Ascending aorta (tissue), 2 donors: ENCODE measurements at regions not wholly inside any gene's neighbourhood (a gene's known extent, or its start where the extent isn't known, plus 50 kb on each side); places are given as distances from the start of the nearest gene placed in this dataset.

ENCODE experiments used
- DNase-seq, 2 donors: peaks; one replicate each; pipeline ENCODE4 v3.0.0-alpha.2; 2019; ENCODE audit warnings: low spot score in 2 of 2
- H3K27ac ChIP-seq, 2 donors: fragments of 200-600 bp; sonication (generic); one replicate each; pipeline ENCODE4 v1.5.1; 2016 to 2017; ENCODE audit warnings: mild to moderate bottlenecking in 1 of 2
- H3K27me3 ChIP-seq: fragments of 200-600 bp; sonication (generic); one replicate; pipeline ENCODE4 v1.5.1; 2017
- H3K36me3 ChIP-seq, 2 donors: fragments of 200-600 bp; sonication (generic); one replicate each; pipeline ENCODE4 v1.5.1; 2016
- H3K4me1 ChIP-seq, 2 donors: fragments of 200-600 bp; sonication (generic); one replicate each; pipeline ENCODE4 v1.5.1; 2016 to 2017; ENCODE audit warnings: mild to moderate bottlenecking in 1 of 2
- H3K4me3 ChIP-seq, 2 donors: fragments of 200-600 bp; sonication (generic); one replicate each; pipeline ENCODE4 v1.5.1; 2016 to 2017; ENCODE audit warnings: mild to moderate bottlenecking in 1 of 2
- H3K9me3 ChIP-seq, 2 donors: fragments of 200-600 bp; sonication (generic); one replicate each; pipeline ENCODE4 v1.5.1; 2016
- intact Hi-C: fragments of 100-400 bp; cut with DNase I; formaldehyde crosslinking; loops from one replicate; pipeline ENCODE4 v1.15.1; 2023
- TF ChIP-seq, protein P1 (sequence below), 3 experiments: fragments of 200-600 bp in 2 of 3; fragments of 450-650 bp in 1 of 3; sonication (generic) in 2 of 3; IDR thresholded peaks; one replicate each; pipeline ENCODE4 v1.5.1; 2016 to 2019; ENCODE audit warnings: antibody characterized with exemption in 3 of 3, mild to moderate bottlenecking in 1 of 3, moderate library complexity in 1 of 3

DNA sequence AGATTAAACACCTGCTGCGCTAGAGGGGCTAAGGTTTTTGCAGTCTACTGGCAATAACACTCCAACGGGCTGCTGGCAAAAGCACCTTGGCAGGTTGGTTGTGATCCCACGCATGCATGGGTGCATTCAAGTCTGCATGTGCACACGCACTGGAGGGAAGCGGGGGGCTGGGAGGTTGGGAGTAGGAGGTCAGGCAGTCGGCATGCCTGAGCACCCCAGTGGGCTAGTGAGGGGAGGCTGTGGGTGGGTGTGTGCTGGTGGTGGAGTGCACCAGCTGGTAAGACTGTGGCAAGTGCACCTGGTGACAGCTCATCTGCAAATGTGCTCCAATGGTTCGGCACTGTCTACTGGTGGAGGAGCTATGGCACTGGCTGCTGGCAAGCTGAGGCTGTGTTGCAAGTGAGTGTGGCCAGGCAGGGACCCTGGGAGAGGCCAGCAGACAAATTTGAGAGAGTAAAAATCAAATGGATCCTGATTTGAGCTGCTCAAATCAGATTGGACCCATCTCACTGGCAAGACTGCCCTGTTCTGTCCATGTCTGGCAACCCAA lies 460.6 kb upstream of the DSEL start:
- no peak overlapping the region for H3K4me3 ChIP-seq
- H3K9me3 ChIP-seq = no peaks in the 10 kb centered on the region
- no peaks in the 10 kb centered on the region for H3K4me1 ChIP-seq
- H3K36me3 ChIP-seq = no peaks in the 10 kb centered on the region
- DNase-seq = no peak
- TF ChIP-seq, protein P1, sequence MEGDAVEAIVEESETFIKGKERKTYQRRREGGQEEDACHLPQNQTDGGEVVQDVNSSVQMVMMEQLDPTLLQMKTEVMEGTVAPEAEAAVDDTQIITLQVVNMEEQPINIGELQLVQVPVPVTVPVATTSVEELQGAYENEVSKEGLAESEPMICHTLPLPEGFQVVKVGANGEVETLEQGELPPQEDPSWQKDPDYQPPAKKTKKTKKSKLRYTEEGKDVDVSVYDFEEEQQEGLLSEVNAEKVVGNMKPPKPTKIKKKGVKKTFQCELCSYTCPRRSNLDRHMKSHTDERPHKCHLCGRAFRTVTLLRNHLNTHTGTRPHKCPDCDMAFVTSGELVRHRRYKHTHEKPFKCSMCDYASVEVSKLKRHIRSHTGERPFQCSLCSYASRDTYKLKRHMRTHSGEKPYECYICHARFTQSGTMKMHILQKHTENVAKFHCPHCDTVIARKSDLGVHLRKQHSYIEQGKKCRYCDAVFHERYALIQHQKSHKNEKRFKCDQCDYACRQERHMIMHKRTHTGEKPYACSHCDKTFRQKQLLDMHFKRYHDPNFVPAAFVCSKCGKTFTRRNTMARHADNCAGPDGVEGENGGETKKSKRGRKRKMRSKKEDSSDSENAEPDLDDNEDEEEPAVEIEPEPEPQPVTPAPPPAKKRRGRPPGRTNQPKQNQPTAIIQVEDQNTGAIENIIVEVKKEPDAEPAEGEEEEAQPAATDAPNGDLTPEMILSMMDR (IDR thresholded peaks at IDR 0.05) = no peak
- no peak overlapping the region for H3K27ac ChIP-seq
- intact Hi-C loops = no loop called here
- H3K27me3 ChIP-seq = no peaks in the 10 kb centered on the region

- H3K27me3 ChIP-seq = no peaks in the 10 kb centered on the region
- H3K36me3 ChIP-seq = no peaks in the 10 kb centered on the region
- H3K4me1 ChIP-seq = no peaks in the 10 kb centered on the region
- H3K4me3 ChIP-seq = no peak overlapping the region
- H3K27ac ChIP-seq = no peak overlapping the region
- intact Hi-C loops = no loop called here
- H3K9me3 ChIP-seq = no peaks in the 10 kb centered on the region
- TF ChIP-seq, protein P1 (IDR thresholded peaks at IDR 0.05) = no peak
- DNase-seq = no peak
Measured at GRCh38 chr18:67973916-67974315, 457.4 kb upstream of the DSEL start.

DNA sequence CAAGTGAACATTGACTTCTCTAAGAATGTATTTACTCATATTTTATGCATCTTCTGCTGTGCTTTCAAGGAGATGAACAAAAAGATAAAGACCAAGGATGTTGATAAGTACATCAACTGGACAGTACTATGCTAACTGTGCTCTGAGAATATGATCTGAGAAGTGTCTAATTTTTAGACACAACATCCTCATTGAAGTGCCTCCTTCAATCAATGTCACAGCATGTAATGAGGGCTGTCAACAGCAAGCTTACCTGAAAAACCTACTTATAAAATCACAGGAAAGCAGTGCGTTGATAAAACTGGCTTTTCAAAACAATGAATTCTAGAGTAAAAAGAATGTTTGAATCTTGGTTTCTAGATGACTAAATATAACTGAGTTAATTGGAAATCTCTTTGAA lies 452.9 kb upstream of the DSEL start:
- intact Hi-C loops = no loop called here
- Histone ChIP-seq H3K4me3 (no peak overlapping the region), H3K9me3 (no peaks in the 10 kb centered on the region), H3K4me1 (no peaks in the 10 kb centered on the region), H3K27me3 (no peaks in the 10 kb centered on the region), H3K36me3 (no peaks in the 10 kb centered on the region), H3K27ac (no peak overlapping the region)
- no peak for DNase-seq
- TF ChIP-seq, protein P1 (IDR thresholded peaks at IDR 0.05) = no peak

GRCh38 chr18:67966224-67966623 lies 449.7 kb upstream of the DSEL start:
- Histone ChIP-seq H3K4me3 (no peak overlapping the region), H3K27me3 (no peaks in the 10 kb centered on the region), H3K4me1 (no peaks in the 10 kb centered on the region), H3K27ac (no peak overlapping the region), H3K36me3 (no peaks in the 10 kb centered on the region), H3K9me3 (no peaks in the 10 kb centered on the region)
- DNase-seq = no peak
- TF ChIP-seq, protein P1 (IDR thresholded peaks at IDR 0.05) = no peak
- intact Hi-C loops = no loop called here

- no peak overlapping the region for H3K27ac ChIP-seq
- intact Hi-C loops = no loop called here
- no peaks in the 10 kb centered on the region for H3K27me3 ChIP-seq
- no peak for DNase-seq
- H3K4me3 ChIP-seq = no peak overlapping the region
- no peaks in the 10 kb centered on the region for H3K4me1 ChIP-seq
- H3K36me3 ChIP-seq = no peaks in the 10 kb centered on the region
- TF ChIP-seq, protein P1 (IDR thresholded peaks at IDR 0.05) = no peak
- H3K9me3 ChIP-seq = no peaks in the 10 kb centered on the region
Measured at GRCh38 chr18:67964462-67964861, 447.9 kb upstream of the DSEL start.
